ENCODE measurements at regions not wholly inside any gene's neighbourhood (a gene's known extent, or its start where the extent isn't known, plus 50 kb on each side); places are given as distances from the start of the nearest gene placed in this dataset.

- TF ChIP-seq, protein P1, sequence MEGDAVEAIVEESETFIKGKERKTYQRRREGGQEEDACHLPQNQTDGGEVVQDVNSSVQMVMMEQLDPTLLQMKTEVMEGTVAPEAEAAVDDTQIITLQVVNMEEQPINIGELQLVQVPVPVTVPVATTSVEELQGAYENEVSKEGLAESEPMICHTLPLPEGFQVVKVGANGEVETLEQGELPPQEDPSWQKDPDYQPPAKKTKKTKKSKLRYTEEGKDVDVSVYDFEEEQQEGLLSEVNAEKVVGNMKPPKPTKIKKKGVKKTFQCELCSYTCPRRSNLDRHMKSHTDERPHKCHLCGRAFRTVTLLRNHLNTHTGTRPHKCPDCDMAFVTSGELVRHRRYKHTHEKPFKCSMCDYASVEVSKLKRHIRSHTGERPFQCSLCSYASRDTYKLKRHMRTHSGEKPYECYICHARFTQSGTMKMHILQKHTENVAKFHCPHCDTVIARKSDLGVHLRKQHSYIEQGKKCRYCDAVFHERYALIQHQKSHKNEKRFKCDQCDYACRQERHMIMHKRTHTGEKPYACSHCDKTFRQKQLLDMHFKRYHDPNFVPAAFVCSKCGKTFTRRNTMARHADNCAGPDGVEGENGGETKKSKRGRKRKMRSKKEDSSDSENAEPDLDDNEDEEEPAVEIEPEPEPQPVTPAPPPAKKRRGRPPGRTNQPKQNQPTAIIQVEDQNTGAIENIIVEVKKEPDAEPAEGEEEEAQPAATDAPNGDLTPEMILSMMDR (IDR thresholded peaks at IDR 0.05) = no peak
- TF ChIP-seq POLR2A (IDR thresholded peaks at IDR 0.05) = no peak
Observed at GRCh38 chr6:18829272-18829870, 442.2 kb downstream of the RNF144B start.

Measured in lower leg skin (tissue), 3 donors.